ENCODE measurements at regions not wholly inside any gene's neighbourhood (a gene's known extent, or its start where the extent isn't known, plus 50 kb on each side); places are given as distances from the start of the nearest gene placed in this dataset.
A peak's percentile ranks its signal among the peaks of the same experiment; 100 is the strongest.

DNA sequence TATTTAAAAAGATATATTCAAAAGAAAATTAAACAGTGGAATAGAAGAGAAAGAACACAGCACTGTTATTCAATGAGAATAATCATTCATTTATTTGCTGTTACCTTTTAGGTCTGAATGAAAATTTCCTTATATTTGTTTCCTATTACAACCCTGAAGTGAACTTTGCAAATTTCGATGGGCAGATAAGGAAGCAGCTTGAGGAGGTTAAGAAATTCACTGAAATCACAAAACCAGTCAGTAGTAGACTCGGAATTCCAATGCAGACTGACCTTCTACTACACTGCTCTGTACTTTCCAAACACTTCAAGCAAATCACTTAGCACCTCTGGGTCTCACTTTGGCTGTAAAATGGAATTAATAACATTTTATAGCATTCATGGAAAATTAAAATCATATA is 172.0 kb upstream of the TP63 start:
- H3K4me3 Mint-ChIP-seq: no peak overlapping the region
- no peaks in the 10 kb centered on the region for H3K4me1 Mint-ChIP-seq (ENCODE audit: low read depth in 2 of 2)
- H3K27ac Mint-ChIP-seq: no peak overlapping the region
- no peak for DNase-seq (ENCODE audit: low spot score)
- ATAC-seq: no peak
- peaks cover 0 to 2% of the 10 kb centered on the region in 2 donors for H3K27me3 Mint-ChIP-seq
- H3K36me3 Mint-ChIP-seq: no peaks in the 10 kb centered on the region
- H3K9me3 Mint-ChIP-seq: peaks cover 5% of the 10 kb centered on the region

DNA sequence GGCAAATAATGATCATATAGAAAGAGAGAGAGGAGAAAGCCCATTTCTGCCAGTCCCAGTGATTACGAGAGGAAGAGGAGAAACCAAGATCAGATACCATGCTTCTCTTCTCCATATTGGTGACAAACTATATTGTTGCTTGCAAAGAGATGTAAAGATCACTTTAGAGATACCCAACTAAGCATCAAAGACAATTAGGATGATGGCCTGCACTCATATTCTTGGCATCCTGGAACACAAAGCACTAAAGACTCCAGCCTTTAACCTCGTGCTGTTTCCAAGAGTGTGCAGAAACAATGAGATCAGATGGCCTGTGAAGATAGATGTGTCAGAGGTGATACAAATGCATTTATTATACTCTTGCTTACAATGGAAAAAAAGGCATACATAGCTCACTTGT is 170.7 kb upstream of the TP63 start:
- H3K27ac Mint-ChIP-seq: no peak overlapping the region
- no peak overlapping the region for H3K4me3 Mint-ChIP-seq
- no peaks in the 10 kb centered on the region for H3K4me1 Mint-ChIP-seq (ENCODE audit: low read depth in 2 of 2)
- DNase-seq (ENCODE audit: low spot score) (no peak), ATAC-seq (no peak)
- peaks cover 5% of the 10 kb centered on the region for H3K9me3 Mint-ChIP-seq
- H3K36me3 Mint-ChIP-seq: no peaks in the 10 kb centered on the region
- H3K27me3 Mint-ChIP-seq: peaks cover 0 to 2% of the 10 kb centered on the region in 2 donors

DNA sequence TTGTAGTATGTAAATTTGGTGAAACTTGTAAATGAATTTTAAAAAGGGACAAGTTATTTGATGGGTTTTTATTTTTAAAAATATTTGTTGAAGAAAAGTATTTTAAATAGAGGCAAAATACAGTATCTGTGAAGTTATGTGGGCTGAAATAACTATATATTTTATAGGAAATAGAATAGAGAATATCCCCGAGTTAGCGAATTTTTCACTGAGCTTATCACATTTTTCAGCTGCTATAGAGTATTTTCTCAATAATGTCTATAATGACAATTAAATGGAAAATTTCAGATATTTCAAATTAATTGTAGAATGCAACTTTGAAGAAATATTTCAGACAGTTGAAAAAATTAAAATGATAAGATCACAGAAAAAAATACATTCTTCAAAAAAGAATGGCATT is 166.4 kb upstream of the TP63 start:
- Mint-ChIP-seq H3K4me3 (no peak overlapping the region), H3K4me1 (ENCODE audit: low read depth in 2 of 2) (no peaks in the 10 kb centered on the region), H3K27ac (no peak overlapping the region), H3K27me3 (peaks cover 0 to 2% of the 10 kb centered on the region in 2 donors), H3K36me3 (no peaks in the 10 kb centered on the region), H3K9me3 (no peaks in the 10 kb centered on the region)
- DNase-seq (ENCODE audit: low spot score) (no peak), ATAC-seq (no peak)

GRCh38 chr3:189466004-189466403 is 165.2 kb upstream of the TP63 start:
- no peak for ATAC-seq
- Mint-ChIP-seq H3K9me3 (no peaks in the 10 kb centered on the region), H3K36me3 (no peaks in the 10 kb centered on the region), H3K4me3 (no peak overlapping the region), H3K27me3 (peaks cover 0 to 2% of the 10 kb centered on the region in 2 donors), H3K4me1 (ENCODE audit: low read depth in 2 of 2) (no peaks in the 10 kb centered on the region), H3K27ac (no peak overlapping the region)
- DNase-seq (ENCODE audit: low spot score): no peak

DNA sequence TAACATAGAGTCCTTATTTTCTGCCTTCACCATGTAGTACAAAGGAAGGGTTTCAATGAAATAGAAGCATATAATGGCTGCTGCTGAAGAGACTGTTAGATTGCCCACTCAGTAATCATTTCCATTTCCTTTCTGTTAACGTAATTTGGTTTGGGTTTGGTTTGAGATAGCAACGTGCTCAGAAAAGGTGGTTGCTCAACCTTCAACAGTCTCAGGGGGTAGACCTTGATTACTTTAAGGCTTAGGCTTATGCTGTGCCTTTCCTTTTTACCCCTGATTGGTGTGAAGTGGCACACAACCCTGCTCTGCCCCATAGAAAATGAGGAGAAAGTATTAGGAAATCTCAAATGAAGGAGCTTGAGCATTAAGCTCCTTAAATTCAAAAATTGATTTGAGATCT is 163.7 kb upstream of the TP63 start:
- H3K27me3 Mint-ChIP-seq: peaks cover 0 to 2% of the 10 kb centered on the region in 2 donors
- ATAC-seq (no peak), DNase-seq (ENCODE audit: low spot score) (no peak)
- no peaks in the 10 kb centered on the region for H3K36me3 Mint-ChIP-seq
- no peak overlapping the region for H3K27ac Mint-ChIP-seq
- no peak overlapping the region for H3K4me3 Mint-ChIP-seq
- H3K9me3 Mint-ChIP-seq: no peaks in the 10 kb centered on the region
- no peaks in the 10 kb centered on the region for H3K4me1 Mint-ChIP-seq (ENCODE audit: low read depth in 2 of 2)

- Mint-ChIP-seq H3K9me3 (no peaks in the 10 kb centered on the region), H3K27ac (no peak overlapping the region), H3K4me1 (ENCODE audit: low read depth in 2 of 2) (no peaks in the 10 kb centered on the region), H3K27me3 (no peaks in the 10 kb centered on the region), H3K4me3 (no peak overlapping the region), H3K36me3 (no peaks in the 10 kb centered on the region)
- ATAC-seq (no peak), DNase-seq (ENCODE audit: low spot score) (no peak)
Measured at GRCh38 chr3:189474944-189475343, 156.2 kb upstream of the TP63 start.

DNA sequence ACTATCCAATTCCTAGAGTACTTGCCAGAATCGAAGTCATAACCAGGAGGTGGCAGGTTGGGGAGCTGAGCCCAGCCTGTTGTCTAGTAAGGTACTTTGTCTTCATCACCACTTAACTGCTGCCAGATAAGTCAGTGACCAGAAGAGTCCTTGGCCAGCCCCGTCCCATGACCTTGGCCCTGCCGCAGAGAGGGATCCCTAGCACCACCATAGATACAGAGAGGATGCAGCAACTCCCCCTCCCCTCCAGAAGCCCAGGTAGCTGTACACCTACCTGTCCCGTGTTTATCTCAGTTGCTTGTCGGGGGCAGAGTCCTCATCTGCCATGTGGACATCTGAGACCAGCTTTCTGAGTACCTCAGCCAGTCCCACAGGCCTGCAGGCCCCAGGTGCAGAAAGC is 153.6 kb upstream of the TP63 start:
- H3K36me3 Mint-ChIP-seq: no peaks in the 10 kb centered on the region
- no peaks in the 10 kb centered on the region for H3K27me3 Mint-ChIP-seq
- no peaks in the 10 kb centered on the region for H3K9me3 Mint-ChIP-seq
- H3K4me1 Mint-ChIP-seq (ENCODE audit: low read depth in 2 of 2): no peaks in the 10 kb centered on the region
- H3K27ac Mint-ChIP-seq: no peak overlapping the region
- no peak overlapping the region for H3K4me3 Mint-ChIP-seq
- DNase-seq (ENCODE audit: low spot score) (no peak), ATAC-seq (peak in 1 of 2 donors; percentile 52)

- Mint-ChIP-seq H3K27ac (no peak overlapping the region), H3K9me3 (no peaks in the 10 kb centered on the region), H3K4me3 (no peak overlapping the region), H3K27me3 (no peaks in the 10 kb centered on the region), H3K36me3 (no peaks in the 10 kb centered on the region), H3K4me1 (ENCODE audit: low read depth in 2 of 2) (no peaks in the 10 kb centered on the region)
- ATAC-seq: no peak
- no peak for DNase-seq (ENCODE audit: low spot score)
Measured at GRCh38 chr3:189486556-189486955, 144.6 kb upstream of the TP63 start.

- DNase-seq (ENCODE audit: low spot score): no peak
- Mint-ChIP-seq H3K4me3 (no peak overlapping the region), H3K4me1 (ENCODE audit: low read depth in 2 of 2) (no peaks in the 10 kb centered on the region), H3K36me3 (no peaks in the 10 kb centered on the region), H3K27me3 (no peaks in the 10 kb centered on the region), H3K27ac (no peak overlapping the region), H3K9me3 (peaks cover 3% of the 10 kb centered on the region)
- ATAC-seq: no peak
Measured at GRCh38 chr3:189488241-189488767, 142.9 kb upstream of the TP63 start.

DNA sequence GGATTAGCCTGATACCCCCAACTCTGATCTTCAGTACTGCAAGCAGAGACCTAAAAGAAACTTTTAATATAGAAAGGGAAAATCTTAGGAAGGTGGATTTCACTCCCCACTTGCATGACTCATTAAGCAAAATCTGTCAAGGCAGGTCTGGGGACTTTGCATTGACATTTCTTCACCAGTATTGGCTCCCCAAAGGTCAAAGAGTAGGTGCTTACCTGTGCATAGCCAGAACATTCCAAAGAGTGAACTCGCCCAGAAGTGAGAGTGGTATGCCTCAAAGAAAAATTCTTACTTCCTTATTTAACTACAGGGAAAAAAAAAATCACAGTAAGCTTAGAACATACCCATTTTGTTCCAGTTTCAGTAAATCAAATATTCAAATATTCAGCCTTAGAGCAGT is 140.9 kb upstream of the TP63 start:
- Mint-ChIP-seq H3K4me3 (no peak overlapping the region), H3K9me3 (peaks cover 3% of the 10 kb centered on the region), H3K27ac (no peak overlapping the region), H3K27me3 (no peaks in the 10 kb centered on the region), H3K4me1 (ENCODE audit: low read depth in 2 of 2) (no peaks in the 10 kb centered on the region), H3K36me3 (no peaks in the 10 kb centered on the region)
- DNase-seq (ENCODE audit: low spot score): no peak
- no peak for ATAC-seq

DNA sequence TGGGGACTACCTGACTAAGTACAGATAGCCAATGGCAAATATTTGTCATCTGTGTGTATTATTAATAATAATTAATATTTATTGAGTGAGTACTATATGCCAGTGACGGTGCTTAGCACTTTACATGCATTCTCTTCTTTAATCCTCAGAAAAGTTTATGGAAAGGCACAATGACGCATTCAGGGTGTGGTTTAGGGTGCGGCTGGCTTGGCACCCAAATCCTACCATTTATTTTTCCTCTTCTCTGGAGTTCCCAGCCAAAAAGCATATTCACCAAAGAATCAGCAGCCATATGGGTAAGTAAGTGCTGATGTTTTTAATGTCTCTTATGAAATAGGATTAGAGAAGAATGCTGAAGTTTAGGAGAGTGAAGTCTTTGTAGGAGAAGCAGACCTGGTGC is 140.4 kb upstream of the TP63 start:
- Mint-ChIP-seq H3K36me3 (no peaks in the 10 kb centered on the region), H3K27ac (no peak overlapping the region), H3K4me3 (no peak overlapping the region), H3K9me3 (peaks cover 3% of the 10 kb centered on the region), H3K4me1 (ENCODE audit: low read depth in 2 of 2) (no peaks in the 10 kb centered on the region), H3K27me3 (no peaks in the 10 kb centered on the region)
- ATAC-seq (no peak), DNase-seq (ENCODE audit: low spot score) (no peak)

- Mint-ChIP-seq H3K27ac (no peak overlapping the region), H3K4me1 (ENCODE audit: low read depth in 2 of 2) (no peaks in the 10 kb centered on the region), H3K9me3 (peaks cover 3% of the 10 kb centered on the region), H3K27me3 (no peaks in the 10 kb centered on the region), H3K4me3 (no peak overlapping the region), H3K36me3 (no peaks in the 10 kb centered on the region)
- DNase-seq (ENCODE audit: low spot score) (no peak), ATAC-seq (no peak)
Measured at GRCh38 chr3:189491831-189492230, 139.4 kb upstream of the TP63 start.

- DNase-seq (ENCODE audit: low spot score): no peak
- peaks cover 3% of the 10 kb centered on the region for H3K9me3 Mint-ChIP-seq
- ATAC-seq: no peak
- no peaks in the 10 kb centered on the region for H3K4me1 Mint-ChIP-seq (ENCODE audit: low read depth in 2 of 2)
- no peak overlapping the region for H3K4me3 Mint-ChIP-seq
- no peaks in the 10 kb centered on the region for H3K36me3 Mint-ChIP-seq
- no peak overlapping the region for H3K27ac Mint-ChIP-seq
- H3K27me3 Mint-ChIP-seq: no peaks in the 10 kb centered on the region
Measured at GRCh38 chr3:189493271-189493670, 137.9 kb upstream of the TP63 start.

DNA sequence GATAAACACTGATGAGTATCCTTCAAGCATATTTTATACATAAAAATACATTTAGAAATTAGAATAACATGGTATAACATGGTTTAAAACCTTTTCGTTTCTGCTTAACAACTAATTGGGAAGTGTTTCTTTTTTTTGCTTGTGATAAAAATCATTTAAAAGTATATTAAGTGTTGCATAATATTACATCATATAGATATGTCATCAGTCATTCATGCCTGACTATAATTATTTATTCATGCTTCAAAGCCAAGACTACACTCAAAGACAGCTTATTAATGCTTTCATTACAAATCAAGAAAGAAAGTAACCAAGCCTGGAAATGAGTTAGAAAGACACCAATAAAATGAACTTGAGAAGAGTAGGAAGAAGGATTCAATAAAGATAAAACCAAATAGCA is 136.6 kb upstream of the TP63 start:
- no peak overlapping the region for H3K27ac Mint-ChIP-seq
- DNase-seq (ENCODE audit: low spot score) (no peak), ATAC-seq (no peak)
- no peaks in the 10 kb centered on the region for H3K4me1 Mint-ChIP-seq (ENCODE audit: low read depth in 2 of 2)
- H3K27me3 Mint-ChIP-seq: no peaks in the 10 kb centered on the region
- H3K9me3 Mint-ChIP-seq: peaks cover 3% of the 10 kb centered on the region
- H3K4me3 Mint-ChIP-seq: no peak overlapping the region
- H3K36me3 Mint-ChIP-seq: no peaks in the 10 kb centered on the region

- no peak for DNase-seq (ENCODE audit: low spot score)
- Mint-ChIP-seq H3K9me3 (peaks cover 9% of the 10 kb centered on the region), H3K36me3 (peaks cover 5% of the 10 kb centered on the region), H3K4me1 (ENCODE audit: low read depth in 2 of 2) (no peaks in the 10 kb centered on the region), H3K4me3 (no peak overlapping the region), H3K27ac (no peak overlapping the region), H3K27me3 (no peaks in the 10 kb centered on the region)
- ATAC-seq: no peak
Measured at GRCh38 chr3:189496375-189497138, 134.6 kb upstream of the TP63 start.
